ENCODE measurements at regions not wholly inside any gene's neighbourhood (a gene's known extent, or its start where the extent isn't known, plus 50 kb on each side); places are given as distances from the start of the nearest gene placed in this dataset.

GRCh38 chr6:81808851-81809570 lies 56.5 kb upstream of the TENT5A start:
- ATAC-seq (no peak), DNase-seq (ENCODE audit: low spot score) (no peak)
- POLR2A ChIA-PET: no interaction called here
- Mint-ChIP-seq H3K4me1 (0 out of 2 replicates have a peak, but pooled peaks cover 2% of the 10 kb centered on the region), H3K27me3 (ENCODE audit: low read depth) (no peaks in the 10 kb centered on the region), H3K36me3 (no peaks in the 10 kb centered on the region), H3K4me3 (no peak overlapping the region), H3K27ac (no peak overlapping the region), H3K9me3 (no peaks in the 10 kb centered on the region)
- CTCF ChIA-PET: no interaction called here
- TF ChIP-seq, protein P1, sequence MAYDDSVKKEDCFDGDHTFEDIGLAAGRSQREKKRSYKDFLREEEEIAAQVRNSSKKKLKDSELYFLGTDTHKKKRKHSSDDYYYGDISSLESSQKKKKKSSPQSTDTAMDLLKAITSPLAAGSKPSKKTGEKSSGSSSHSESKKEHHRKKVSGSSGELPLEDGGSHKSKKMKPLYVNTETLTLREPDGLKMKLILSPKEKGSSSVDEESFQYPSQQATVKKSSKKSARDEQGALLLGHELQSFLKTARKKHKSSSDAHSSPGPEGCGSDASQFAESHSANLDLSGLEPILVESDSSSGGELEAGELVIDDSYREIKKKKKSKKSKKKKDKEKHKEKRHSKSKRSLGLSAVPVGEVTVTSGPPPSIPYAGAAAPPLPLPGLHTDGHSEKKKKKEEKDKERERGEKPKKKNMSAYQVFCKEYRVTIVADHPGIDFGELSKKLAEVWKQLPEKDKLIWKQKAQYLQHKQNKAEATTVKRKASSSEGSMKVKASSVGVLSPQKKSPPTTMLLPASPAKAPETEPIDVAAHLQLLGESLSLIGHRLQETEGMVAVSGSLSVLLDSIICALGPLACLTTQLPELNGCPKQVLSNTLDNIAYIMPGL (CRISPR knock-in tag; IDR thresholded peaks at IDR 0.05): no peak
- TF ChIP-seq ZNF121 (CRISPR knock-in tag; IDR thresholded peaks at IDR 0.05) (no peak), ZNF281 (CRISPR knock-in tag; IDR thresholded peaks at IDR 0.05) (no peak), ZNF671 (CRISPR knock-in tag; IDR thresholded peaks at IDR 0.05) (no peak), NFE2L1 (CRISPR knock-in tag; IDR thresholded peaks at IDR 0.05) (no peak), RELA (CRISPR knock-in tag; IDR thresholded peaks at IDR 0.05; ENCODE audit: borderline replicate concordance) (no peak), MXD4 (CRISPR knock-in tag; IDR thresholded peaks at IDR 0.05; ENCODE audit: borderline replicate concordance) (no peak), ZNF416 (CRISPR knock-in tag; IDR thresholded peaks at IDR 0.05) (no peak), GTF2I (CRISPR knock-in tag; conservative IDR thresholded peaks at IDR 0.05) (no peak), NR3C1 (CRISPR knock-in tag; conservative IDR thresholded peaks at IDR 0.05; ENCODE audit: low read depth) (no peak), FOXJ3 (CRISPR knock-in tag; IDR thresholded peaks at IDR 0.05; ENCODE audit: borderline replicate concordance) (no peak), HMGA2 (CRISPR knock-in tag; IDR thresholded peaks at IDR 0.05) (no peak), ZNF396 (CRISPR knock-in tag; IDR thresholded peaks at IDR 0.05; ENCODE audit: borderline replicate concordance) (no peak), OVOL2 (CRISPR knock-in tag; IDR thresholded peaks at IDR 0.05; ENCODE audit: borderline replicate concordance) (no peak), KAT7 (CRISPR knock-in tag; IDR thresholded peaks at IDR 0.05; ENCODE audit: borderline replicate concordance) (no peak), PREB (CRISPR knock-in tag; IDR thresholded peaks at IDR 0.05; ENCODE audit: borderline replicate concordance) (no peak)
- TF ChIP-seq, protein P2, sequence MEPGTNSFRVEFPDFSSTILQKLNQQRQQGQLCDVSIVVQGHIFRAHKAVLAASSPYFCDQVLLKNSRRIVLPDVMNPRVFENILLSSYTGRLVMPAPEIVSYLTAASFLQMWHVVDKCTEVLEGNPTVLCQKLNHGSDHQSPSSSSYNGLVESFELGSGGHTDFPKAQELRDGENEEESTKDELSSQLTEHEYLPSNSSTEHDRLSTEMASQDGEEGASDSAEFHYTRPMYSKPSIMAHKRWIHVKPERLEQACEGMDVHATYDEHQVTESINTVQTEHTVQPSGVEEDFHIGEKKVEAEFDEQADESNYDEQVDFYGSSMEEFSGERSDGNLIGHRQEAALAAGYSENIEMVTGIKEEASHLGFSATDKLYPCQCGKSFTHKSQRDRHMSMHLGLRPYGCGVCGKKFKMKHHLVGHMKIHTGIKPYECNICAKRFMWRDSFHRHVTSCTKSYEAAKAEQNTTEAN (CRISPR knock-in tag; IDR thresholded peaks at IDR 0.05): no peak
- TF ChIP-seq, protein P3, sequence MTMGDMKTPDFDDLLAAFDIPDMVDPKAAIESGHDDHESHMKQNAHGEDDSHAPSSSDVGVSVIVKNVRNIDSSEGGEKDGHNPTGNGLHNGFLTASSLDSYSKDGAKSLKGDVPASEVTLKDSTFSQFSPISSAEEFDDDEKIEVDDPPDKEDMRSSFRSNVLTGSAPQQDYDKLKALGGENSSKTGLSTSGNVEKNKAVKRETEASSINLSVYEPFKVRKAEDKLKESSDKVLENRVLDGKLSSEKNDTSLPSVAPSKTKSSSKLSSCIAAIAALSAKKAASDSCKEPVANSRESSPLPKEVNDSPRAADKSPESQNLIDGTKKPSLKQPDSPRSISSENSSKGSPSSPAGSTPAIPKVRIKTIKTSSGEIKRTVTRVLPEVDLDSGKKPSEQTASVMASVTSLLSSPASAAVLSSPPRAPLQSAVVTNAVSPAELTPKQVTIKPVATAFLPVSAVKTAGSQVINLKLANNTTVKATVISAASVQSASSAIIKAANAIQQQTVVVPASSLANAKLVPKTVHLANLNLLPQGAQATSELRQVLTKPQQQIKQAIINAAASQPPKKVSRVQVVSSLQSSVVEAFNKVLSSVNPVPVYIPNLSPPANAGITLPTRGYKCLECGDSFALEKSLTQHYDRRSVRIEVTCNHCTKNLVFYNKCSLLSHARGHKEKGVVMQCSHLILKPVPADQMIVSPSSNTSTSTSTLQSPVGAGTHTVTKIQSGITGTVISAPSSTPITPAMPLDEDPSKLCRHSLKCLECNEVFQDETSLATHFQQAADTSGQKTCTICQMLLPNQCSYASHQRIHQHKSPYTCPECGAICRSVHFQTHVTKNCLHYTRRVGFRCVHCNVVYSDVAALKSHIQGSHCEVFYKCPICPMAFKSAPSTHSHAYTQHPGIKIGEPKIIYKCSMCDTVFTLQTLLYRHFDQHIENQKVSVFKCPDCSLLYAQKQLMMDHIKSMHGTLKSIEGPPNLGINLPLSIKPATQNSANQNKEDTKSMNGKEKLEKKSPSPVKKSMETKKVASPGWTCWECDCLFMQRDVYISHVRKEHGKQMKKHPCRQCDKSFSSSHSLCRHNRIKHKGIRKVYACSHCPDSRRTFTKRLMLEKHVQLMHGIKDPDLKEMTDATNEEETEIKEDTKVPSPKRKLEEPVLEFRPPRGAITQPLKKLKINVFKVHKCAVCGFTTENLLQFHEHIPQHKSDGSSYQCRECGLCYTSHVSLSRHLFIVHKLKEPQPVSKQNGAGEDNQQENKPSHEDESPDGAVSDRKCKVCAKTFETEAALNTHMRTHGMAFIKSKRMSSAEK (CRISPR knock-in tag; IDR thresholded peaks at IDR 0.05; ENCODE audit: borderline replicate concordance): no peak

Measured in WTC11 (cell line).